ENCODE measurements at regions not wholly inside any gene's neighbourhood (a gene's known extent, or its start where the extent isn't known, plus 50 kb on each side); places are given as distances from the start of the nearest gene placed in this dataset.

DNA sequence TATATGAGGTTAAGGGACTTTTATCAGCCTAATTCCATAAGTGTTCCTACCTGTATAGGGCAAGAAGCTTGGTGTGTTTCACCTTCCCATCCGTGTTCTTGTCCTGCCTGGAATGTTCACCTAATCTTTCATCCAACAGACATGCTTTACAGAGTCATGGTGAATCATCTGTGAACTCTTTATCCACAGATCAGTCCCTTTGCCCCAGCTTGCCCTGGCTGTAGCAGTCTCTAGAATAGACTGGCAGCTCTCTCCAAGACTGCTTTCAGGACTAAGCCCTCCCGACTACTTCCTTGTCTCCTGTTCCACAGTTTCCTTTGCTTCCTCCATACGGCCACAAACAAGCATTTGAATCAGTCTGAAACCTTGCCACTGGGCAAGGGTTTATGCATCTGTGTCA, 177.9 kb upstream of the IL15 start:
- TF ChIP-seq, protein P1, sequence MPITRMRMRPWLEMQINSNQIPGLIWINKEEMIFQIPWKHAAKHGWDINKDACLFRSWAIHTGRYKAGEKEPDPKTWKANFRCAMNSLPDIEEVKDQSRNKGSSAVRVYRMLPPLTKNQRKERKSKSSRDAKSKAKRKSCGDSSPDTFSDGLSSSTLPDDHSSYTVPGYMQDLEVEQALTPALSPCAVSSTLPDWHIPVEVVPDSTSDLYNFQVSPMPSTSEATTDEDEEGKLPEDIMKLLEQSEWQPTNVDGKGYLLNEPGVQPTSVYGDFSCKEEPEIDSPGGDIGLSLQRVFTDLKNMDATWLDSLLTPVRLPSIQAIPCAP (CRISPR knock-in tag; IDR thresholded peaks at IDR 0.05), result no peak
- no peak for TF ChIP-seq OVOL2 (CRISPR knock-in tag; IDR thresholded peaks at IDR 0.05; ENCODE audit: borderline replicate concordance)
- TF ChIP-seq, protein P2, sequence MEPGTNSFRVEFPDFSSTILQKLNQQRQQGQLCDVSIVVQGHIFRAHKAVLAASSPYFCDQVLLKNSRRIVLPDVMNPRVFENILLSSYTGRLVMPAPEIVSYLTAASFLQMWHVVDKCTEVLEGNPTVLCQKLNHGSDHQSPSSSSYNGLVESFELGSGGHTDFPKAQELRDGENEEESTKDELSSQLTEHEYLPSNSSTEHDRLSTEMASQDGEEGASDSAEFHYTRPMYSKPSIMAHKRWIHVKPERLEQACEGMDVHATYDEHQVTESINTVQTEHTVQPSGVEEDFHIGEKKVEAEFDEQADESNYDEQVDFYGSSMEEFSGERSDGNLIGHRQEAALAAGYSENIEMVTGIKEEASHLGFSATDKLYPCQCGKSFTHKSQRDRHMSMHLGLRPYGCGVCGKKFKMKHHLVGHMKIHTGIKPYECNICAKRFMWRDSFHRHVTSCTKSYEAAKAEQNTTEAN (CRISPR knock-in tag; IDR thresholded peaks at IDR 0.05), result no peak
- no peak for TF ChIP-seq FOXK1 (CRISPR knock-in tag; IDR thresholded peaks at IDR 0.05)
- no peak for TF ChIP-seq NFATC4 (CRISPR knock-in tag; IDR thresholded peaks at IDR 0.05)
- TF ChIP-seq, protein P3, sequence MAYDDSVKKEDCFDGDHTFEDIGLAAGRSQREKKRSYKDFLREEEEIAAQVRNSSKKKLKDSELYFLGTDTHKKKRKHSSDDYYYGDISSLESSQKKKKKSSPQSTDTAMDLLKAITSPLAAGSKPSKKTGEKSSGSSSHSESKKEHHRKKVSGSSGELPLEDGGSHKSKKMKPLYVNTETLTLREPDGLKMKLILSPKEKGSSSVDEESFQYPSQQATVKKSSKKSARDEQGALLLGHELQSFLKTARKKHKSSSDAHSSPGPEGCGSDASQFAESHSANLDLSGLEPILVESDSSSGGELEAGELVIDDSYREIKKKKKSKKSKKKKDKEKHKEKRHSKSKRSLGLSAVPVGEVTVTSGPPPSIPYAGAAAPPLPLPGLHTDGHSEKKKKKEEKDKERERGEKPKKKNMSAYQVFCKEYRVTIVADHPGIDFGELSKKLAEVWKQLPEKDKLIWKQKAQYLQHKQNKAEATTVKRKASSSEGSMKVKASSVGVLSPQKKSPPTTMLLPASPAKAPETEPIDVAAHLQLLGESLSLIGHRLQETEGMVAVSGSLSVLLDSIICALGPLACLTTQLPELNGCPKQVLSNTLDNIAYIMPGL (CRISPR knock-in tag; IDR thresholded peaks at IDR 0.05), result no peak
- TF ChIP-seq, protein P4, sequence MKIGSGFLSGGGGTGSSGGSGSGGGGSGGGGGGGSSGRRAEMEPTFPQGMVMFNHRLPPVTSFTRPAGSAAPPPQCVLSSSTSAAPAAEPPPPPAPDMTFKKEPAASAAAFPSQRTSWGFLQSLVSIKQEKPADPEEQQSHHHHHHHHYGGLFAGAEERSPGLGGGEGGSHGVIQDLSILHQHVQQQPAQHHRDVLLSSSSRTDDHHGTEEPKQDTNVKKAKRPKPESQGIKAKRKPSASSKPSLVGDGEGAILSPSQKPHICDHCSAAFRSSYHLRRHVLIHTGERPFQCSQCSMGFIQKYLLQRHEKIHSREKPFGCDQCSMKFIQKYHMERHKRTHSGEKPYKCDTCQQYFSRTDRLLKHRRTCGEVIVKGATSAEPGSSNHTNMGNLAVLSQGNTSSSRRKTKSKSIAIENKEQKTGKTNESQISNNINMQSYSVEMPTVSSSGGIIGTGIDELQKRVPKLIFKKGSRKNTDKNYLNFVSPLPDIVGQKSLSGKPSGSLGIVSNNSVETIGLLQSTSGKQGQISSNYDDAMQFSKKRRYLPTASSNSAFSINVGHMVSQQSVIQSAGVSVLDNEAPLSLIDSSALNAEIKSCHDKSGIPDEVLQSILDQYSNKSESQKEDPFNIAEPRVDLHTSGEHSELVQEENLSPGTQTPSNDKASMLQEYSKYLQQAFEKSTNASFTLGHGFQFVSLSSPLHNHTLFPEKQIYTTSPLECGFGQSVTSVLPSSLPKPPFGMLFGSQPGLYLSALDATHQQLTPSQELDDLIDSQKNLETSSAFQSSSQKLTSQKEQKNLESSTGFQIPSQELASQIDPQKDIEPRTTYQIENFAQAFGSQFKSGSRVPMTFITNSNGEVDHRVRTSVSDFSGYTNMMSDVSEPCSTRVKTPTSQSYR (CRISPR knock-in tag; IDR thresholded peaks at IDR 0.05), result no peak
- no peak for TF ChIP-seq RORB (CRISPR knock-in tag; IDR thresholded peaks at IDR 0.05)
- TF ChIP-seq ELF4 (CRISPR knock-in tag; IDR thresholded peaks at IDR 0.05; ENCODE audit: low read depth), result no peak
- TF ChIP-seq, protein P5, sequence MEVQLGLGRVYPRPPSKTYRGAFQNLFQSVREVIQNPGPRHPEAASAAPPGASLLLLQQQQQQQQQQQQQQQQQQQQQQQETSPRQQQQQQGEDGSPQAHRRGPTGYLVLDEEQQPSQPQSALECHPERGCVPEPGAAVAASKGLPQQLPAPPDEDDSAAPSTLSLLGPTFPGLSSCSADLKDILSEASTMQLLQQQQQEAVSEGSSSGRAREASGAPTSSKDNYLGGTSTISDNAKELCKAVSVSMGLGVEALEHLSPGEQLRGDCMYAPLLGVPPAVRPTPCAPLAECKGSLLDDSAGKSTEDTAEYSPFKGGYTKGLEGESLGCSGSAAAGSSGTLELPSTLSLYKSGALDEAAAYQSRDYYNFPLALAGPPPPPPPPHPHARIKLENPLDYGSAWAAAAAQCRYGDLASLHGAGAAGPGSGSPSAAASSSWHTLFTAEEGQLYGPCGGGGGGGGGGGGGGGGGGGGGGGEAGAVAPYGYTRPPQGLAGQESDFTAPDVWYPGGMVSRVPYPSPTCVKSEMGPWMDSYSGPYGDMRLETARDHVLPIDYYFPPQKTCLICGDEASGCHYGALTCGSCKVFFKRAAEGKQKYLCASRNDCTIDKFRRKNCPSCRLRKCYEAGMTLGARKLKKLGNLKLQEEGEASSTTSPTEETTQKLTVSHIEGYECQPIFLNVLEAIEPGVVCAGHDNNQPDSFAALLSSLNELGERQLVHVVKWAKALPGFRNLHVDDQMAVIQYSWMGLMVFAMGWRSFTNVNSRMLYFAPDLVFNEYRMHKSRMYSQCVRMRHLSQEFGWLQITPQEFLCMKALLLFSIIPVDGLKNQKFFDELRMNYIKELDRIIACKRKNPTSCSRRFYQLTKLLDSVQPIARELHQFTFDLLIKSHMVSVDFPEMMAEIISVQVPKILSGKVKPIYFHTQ (CRISPR knock-in tag; IDR thresholded peaks at IDR 0.05), result no peak
- TF ChIP-seq, protein P6, sequence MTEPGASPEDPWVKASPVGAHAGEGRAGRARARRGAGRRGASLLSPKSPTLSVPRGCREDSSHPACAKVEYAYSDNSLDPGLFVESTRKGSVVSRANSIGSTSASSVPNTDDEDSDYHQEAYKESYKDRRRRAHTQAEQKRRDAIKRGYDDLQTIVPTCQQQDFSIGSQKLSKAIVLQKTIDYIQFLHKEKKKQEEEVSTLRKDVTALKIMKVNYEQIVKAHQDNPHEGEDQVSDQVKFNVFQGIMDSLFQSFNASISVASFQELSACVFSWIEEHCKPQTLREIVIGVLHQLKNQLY (CRISPR knock-in tag; IDR thresholded peaks at IDR 0.05), result no peak
- TF ChIP-seq, protein P7, sequence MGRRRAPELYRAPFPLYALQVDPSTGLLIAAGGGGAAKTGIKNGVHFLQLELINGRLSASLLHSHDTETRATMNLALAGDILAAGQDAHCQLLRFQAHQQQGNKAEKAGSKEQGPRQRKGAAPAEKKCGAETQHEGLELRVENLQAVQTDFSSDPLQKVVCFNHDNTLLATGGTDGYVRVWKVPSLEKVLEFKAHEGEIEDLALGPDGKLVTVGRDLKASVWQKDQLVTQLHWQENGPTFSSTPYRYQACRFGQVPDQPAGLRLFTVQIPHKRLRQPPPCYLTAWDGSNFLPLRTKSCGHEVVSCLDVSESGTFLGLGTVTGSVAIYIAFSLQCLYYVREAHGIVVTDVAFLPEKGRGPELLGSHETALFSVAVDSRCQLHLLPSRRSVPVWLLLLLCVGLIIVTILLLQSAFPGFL (CRISPR knock-in tag; IDR thresholded peaks at IDR 0.05; ENCODE audit: borderline replicate concordance), result no peak
- TF ChIP-seq KAT7 (CRISPR knock-in tag; IDR thresholded peaks at IDR 0.05; ENCODE audit: borderline replicate concordance), result no peak
- TF ChIP-seq, protein P8, sequence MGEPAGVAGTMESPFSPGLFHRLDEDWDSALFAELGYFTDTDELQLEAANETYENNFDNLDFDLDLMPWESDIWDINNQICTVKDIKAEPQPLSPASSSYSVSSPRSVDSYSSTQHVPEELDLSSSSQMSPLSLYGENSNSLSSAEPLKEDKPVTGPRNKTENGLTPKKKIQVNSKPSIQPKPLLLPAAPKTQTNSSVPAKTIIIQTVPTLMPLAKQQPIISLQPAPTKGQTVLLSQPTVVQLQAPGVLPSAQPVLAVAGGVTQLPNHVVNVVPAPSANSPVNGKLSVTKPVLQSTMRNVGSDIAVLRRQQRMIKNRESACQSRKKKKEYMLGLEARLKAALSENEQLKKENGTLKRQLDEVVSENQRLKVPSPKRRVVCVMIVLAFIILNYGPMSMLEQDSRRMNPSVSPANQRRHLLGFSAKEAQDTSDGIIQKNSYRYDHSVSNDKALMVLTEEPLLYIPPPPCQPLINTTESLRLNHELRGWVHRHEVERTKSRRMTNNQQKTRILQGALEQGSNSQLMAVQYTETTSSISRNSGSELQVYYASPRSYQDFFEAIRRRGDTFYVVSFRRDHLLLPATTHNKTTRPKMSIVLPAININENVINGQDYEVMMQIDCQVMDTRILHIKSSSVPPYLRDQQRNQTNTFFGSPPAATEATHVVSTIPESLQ (CRISPR knock-in tag; IDR thresholded peaks at IDR 0.05), result no peak
- no peak for TF ChIP-seq ZNF396 (CRISPR knock-in tag; IDR thresholded peaks at IDR 0.05; ENCODE audit: borderline replicate concordance)
- TF ChIP-seq, protein P9, sequence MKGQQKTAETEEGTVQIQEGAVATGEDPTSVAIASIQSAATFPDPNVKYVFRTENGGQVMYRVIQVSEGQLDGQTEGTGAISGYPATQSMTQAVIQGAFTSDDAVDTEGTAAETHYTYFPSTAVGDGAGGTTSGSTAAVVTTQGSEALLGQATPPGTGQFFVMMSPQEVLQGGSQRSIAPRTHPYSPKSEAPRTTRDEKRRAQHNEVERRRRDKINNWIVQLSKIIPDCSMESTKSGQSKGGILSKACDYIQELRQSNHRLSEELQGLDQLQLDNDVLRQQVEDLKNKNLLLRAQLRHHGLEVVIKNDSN (CRISPR knock-in tag; IDR thresholded peaks at IDR 0.05), result no peak
- no peaks in the 10 kb centered on the region for H3K9me3 Mint-ChIP-seq
- no peaks in the 10 kb centered on the region for H3K27me3 Mint-ChIP-seq (ENCODE audit: low read depth)
- no peaks in the 10 kb centered on the region for H3K36me3 Mint-ChIP-seq
- no peak for DNase-seq (ENCODE audit: low spot score)
- H3K4me1 Mint-ChIP-seq, result no peaks in the 10 kb centered on the region
- no peak overlapping the region for H3K4me3 Mint-ChIP-seq
- ATAC-seq, result no peak
- CTCF ChIA-PET, result no interaction called here
- POLR2A ChIA-PET, result no interaction called here
- H3K27ac Mint-ChIP-seq, result no peak overlapping the region

Data from WTC11 (cell line).